Neural cell (in vitro differentiated cells): ENCODE measurements at regions not wholly inside any gene's neighbourhood (a gene's known extent, or its start where the extent isn't known, plus 50 kb on each side); places are given as distances from the start of the nearest gene placed in this dataset.

Source experiments
- H2AFZ ChIP-seq: fragments of 200-600, 300-800 bp; sonication (generic), shearing (Covaris generic); 2 replicates; pipeline ENCODE4 v1.6.0; 2014; ENCODE audit warnings: low read depth, mild to moderate bottlenecking, antibody characterized with exemption, low read length, moderate library complexity
- H3F3A ChIP-seq: fragments of 200-600 bp; shearing (Covaris generic); 2 replicates; pipeline ENCODE4 v1.6.1; 2016; ENCODE audit warnings: mild to moderate bottlenecking, moderate library complexity, mixed read lengths, antibody characterized with exemption, low read length; ENCODE audit not compliant: insufficient read depth, poor library complexity, severe bottlenecking
- H3K27ac ChIP-seq: fragments of 200-600, 300-800 bp; sonication (generic), shearing (Covaris generic); 2 replicates; pipeline ENCODE4 v1.5.1; 2014; ENCODE audit warnings: mild to moderate bottlenecking, low read length, moderate library complexity
- H3K27me3 ChIP-seq: fragments of 300-800, 200-600 bp; sonication (generic), shearing (Covaris generic); 2 replicates; pipeline ENCODE4 v1.6.0; 2014; ENCODE audit warnings: mild to moderate bottlenecking, low read depth, low read length, moderate library complexity; ENCODE audit not compliant: insufficient read depth
- H3K36me3 ChIP-seq: fragments of 300-800, 200-600 bp; sonication (generic), shearing (Covaris generic); 2 replicates; pipeline ENCODE4 v1.5.1; 2014; ENCODE audit warnings: mild to moderate bottlenecking, antibody characterized with exemption, low read length, moderate library complexity; ENCODE audit not compliant: insufficient read depth
- H3K4me2 ChIP-seq: fragments of 300-800, 200-600 bp; sonication (generic), shearing (Covaris generic); 2 replicates; pipeline ENCODE4 v1.6.0; 2014; ENCODE audit warnings: mild to moderate bottlenecking, low read length
- H3K4me3 ChIP-seq: fragments of 300-800, 200-600 bp; sonication (generic), shearing (Covaris generic); 2 replicates; pipeline ENCODE4 v1.5.1; 2014; ENCODE audit warnings: mild to moderate bottlenecking, low read length, moderate library complexity
- H3K79me2 ChIP-seq: fragments of 200-600 bp; shearing (Covaris generic); replicated peaks from 2 replicates; pipeline ENCODE4 v1.6.0; 2014; ENCODE audit warnings: mild to moderate bottlenecking, low read length, moderate library complexity; ENCODE audit not compliant: insufficient read depth
- H3K9ac ChIP-seq: fragments of 300-800, 200-600 bp; sonication (generic), shearing (Covaris generic); 2 replicates; pipeline ENCODE4 v1.6.1; 2016; ENCODE audit warnings: mild to moderate bottlenecking, low read length, mixed read lengths
- H3K9me2 ChIP-seq: fragments of 200-600 bp; shearing (Covaris generic); 2 replicates; pipeline ENCODE4 v1.6.1; 2016; ENCODE audit warnings: mild to moderate bottlenecking, low read length, mixed read lengths; ENCODE audit not compliant: insufficient read depth
- H3K9me3 ChIP-seq: fragments of 200-600, 300-800 bp; sonication (generic), shearing (Covaris generic); 2 replicates; pipeline ENCODE4 v1.6.1; 2016; ENCODE audit warnings: mild to moderate bottlenecking, mixed run types, low read length, moderate library complexity, mixed read lengths
- H4K20me1 ChIP-seq: fragments of 200-600 bp; shearing (Covaris generic); 2 replicates; pipeline ENCODE4 v1.6.1; 2016; ENCODE audit warnings: mild to moderate bottlenecking, mixed run types; ENCODE audit not compliant: insufficient read depth
- EP300 ChIP-seq: fragments of 450-650 bp; conservative IDR thresholded peaks from 2 replicates; pipeline ENCODE4 v1.6.1; 2014; ENCODE audit warnings: antibody characterized with exemption, mild to moderate bottlenecking, moderate library complexity; ENCODE audit not compliant: poor library complexity, severe bottlenecking
- EZH2 ChIP-seq: fragments of 200-600, 300-800 bp; shearing (Covaris generic), sonication (generic); IDR thresholded peaks from 2 replicates; pipeline ENCODE4 v1.6.1; 2014; ENCODE audit warnings: antibody characterized with exemption, low read length, borderline replicate concordance, mild to moderate bottlenecking; ENCODE audit not compliant: insufficient read depth, poor library complexity, severe bottlenecking
- MXI1 ChIP-seq: fragments of 450-650 bp; conservative IDR thresholded peaks from 2 replicates; pipeline ENCODE4 v1.6.1; 2014; ENCODE audit warnings: antibody characterized with exemption, mild to moderate bottlenecking; ENCODE audit not compliant: poor library complexity, severe bottlenecking
- POLR2AphosphoS5 ChIP-seq: IDR thresholded peaks from 2 replicates; pipeline ENCODE4 v1.6.1; 2012
- RAD21 ChIP-seq: fragments of 450-650 bp; conservative IDR thresholded peaks from 2 replicates; pipeline ENCODE4 v1.6.1; 2014; ENCODE audit warnings: antibody characterized with exemption, mild to moderate bottlenecking, moderate library complexity
- SMC3 ChIP-seq: fragments of 450-650 bp; conservative IDR thresholded peaks from 2 replicates; pipeline ENCODE4 v1.6.1; 2014; ENCODE audit warnings: antibody characterized with exemption, mild to moderate bottlenecking, moderate library complexity; ENCODE audit not compliant: poor library complexity
- TAF1 ChIP-seq: IDR thresholded peaks from 2 replicates; pipeline ENCODE4 v1.6.1; 2012; ENCODE audit warnings: low read depth
- TF ChIP-seq, protein P1 (sequence below): IDR thresholded peaks from 2 replicates; pipeline ENCODE4 v1.6.1; 2012; ENCODE audit warnings: borderline replicate concordance
- TF ChIP-seq, protein P2 (sequence below): fragments of 450-650 bp; IDR thresholded peaks from 2 replicates; pipeline ENCODE4 v1.5.1; 2014; ENCODE audit warnings: antibody characterized with exemption, mild to moderate bottlenecking, moderate library complexity; ENCODE audit not compliant: poor library complexity, severe bottlenecking

DNA sequence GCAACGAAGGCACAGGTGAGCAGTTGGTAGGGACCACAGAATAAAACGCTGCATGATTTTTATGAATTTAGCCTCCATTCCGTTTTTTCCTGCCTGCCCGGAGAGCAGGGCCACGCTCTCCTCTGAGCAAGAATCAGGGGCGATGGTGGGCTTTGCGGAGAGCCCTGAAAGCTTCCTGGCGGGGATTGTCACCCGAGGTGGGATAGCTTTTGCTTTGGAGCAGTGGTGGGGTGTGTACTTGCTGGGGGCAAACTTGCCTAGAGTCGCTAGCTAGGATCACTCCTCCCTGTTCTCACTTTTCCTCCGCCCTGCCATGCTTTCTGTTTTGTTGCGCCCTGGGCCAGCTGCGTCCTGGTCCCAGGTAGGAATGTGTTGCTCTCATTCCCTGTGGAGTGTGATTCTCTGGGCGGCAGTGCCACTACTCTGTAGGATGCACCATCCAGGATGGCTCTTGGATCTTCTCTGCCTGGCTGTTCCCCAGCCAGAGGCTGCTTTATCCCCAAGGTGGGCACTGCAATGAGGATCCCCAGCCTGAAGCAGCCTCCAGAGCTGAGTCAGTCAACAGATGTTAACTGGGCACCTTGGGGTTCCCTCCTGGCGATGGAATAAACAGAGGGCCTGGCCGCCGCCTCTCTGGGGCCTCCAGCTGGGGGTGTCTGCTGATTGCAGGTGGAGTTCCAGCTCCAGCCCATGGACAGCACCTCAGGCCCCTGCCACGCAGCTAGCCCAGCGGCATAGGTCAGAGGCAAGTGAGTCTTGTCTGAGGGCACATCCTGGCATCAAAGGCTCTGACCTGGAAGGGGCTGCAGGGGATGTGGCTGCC is 360.9 kb upstream of the TNRC6C start:
- H3K79me2 ChIP-seq: no peaks in the 10 kb centered on the region
- no peaks in the 10 kb centered on the region for H3F3A ChIP-seq
- no peak overlapping the region for H3K9ac ChIP-seq
- H2AFZ ChIP-seq: no peak overlapping the region
- no peaks in the 10 kb centered on the region for H4K20me1 ChIP-seq
- no peaks in the 10 kb centered on the region for H3K27me3 ChIP-seq
- no peaks in the 10 kb centered on the region for H3K9me2 ChIP-seq
- no peak overlapping the region for H3K27ac ChIP-seq
- no peak overlapping the region for H3K4me2 ChIP-seq
- no peak overlapping the region for H3K4me3 ChIP-seq
- H3K36me3 ChIP-seq: no peaks in the 10 kb centered on the region
- TF ChIP-seq SMC3: no peak
- TF ChIP-seq EP300: no peak
- TF ChIP-seq TAF1: no peak
- TF ChIP-seq MXI1: no peak
- no peak for TF ChIP-seq POLR2AphosphoS5
- TF ChIP-seq, protein P1, sequence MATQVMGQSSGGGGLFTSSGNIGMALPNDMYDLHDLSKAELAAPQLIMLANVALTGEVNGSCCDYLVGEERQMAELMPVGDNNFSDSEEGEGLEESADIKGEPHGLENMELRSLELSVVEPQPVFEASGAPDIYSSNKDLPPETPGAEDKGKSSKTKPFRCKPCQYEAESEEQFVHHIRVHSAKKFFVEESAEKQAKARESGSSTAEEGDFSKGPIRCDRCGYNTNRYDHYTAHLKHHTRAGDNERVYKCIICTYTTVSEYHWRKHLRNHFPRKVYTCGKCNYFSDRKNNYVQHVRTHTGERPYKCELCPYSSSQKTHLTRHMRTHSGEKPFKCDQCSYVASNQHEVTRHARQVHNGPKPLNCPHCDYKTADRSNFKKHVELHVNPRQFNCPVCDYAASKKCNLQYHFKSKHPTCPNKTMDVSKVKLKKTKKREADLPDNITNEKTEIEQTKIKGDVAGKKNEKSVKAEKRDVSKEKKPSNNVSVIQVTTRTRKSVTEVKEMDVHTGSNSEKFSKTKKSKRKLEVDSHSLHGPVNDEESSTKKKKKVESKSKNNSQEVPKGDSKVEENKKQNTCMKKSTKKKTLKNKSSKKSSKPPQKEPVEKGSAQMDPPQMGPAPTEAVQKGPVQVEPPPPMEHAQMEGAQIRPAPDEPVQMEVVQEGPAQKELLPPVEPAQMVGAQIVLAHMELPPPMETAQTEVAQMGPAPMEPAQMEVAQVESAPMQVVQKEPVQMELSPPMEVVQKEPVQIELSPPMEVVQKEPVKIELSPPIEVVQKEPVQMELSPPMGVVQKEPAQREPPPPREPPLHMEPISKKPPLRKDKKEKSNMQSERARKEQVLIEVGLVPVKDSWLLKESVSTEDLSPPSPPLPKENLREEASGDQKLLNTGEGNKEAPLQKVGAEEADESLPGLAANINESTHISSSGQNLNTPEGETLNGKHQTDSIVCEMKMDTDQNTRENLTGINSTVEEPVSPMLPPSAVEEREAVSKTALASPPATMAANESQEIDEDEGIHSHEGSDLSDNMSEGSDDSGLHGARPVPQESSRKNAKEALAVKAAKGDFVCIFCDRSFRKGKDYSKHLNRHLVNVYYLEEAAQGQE: no peak
- no peak for TF ChIP-seq EZH2
- H3K9me3 ChIP-seq: no peaks in the 10 kb centered on the region

DNA sequence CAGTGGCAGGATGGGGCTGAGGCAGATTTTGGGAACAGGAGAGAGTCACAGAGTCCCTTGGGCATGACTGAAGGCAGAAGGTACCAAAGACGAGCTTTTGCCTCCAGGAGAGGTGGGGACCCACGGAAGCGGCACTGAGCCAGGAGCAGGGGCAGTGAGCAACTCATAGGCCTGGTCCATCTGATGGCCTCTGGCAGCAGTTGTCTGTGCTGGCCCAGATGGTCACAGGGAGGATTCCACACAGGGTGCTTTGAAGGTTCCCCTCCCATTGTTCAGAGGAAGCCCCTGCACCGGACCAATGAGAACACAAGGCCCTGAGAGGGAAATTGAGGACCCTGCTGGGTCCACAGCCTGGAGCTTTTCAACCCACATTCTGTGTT is 360.3 kb upstream of the TNRC6C start:
- no peak overlapping the region for H3K4me2 ChIP-seq
- TF ChIP-seq, protein P2, sequence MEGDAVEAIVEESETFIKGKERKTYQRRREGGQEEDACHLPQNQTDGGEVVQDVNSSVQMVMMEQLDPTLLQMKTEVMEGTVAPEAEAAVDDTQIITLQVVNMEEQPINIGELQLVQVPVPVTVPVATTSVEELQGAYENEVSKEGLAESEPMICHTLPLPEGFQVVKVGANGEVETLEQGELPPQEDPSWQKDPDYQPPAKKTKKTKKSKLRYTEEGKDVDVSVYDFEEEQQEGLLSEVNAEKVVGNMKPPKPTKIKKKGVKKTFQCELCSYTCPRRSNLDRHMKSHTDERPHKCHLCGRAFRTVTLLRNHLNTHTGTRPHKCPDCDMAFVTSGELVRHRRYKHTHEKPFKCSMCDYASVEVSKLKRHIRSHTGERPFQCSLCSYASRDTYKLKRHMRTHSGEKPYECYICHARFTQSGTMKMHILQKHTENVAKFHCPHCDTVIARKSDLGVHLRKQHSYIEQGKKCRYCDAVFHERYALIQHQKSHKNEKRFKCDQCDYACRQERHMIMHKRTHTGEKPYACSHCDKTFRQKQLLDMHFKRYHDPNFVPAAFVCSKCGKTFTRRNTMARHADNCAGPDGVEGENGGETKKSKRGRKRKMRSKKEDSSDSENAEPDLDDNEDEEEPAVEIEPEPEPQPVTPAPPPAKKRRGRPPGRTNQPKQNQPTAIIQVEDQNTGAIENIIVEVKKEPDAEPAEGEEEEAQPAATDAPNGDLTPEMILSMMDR: no peak
- TF ChIP-seq, protein P1: no peak
- TF ChIP-seq TAF1: no peak
- no peak for TF ChIP-seq EP300
- no peak for TF ChIP-seq MXI1
- TF ChIP-seq RAD21: no peak
- no peak for TF ChIP-seq EZH2
- no peaks in the 10 kb centered on the region for H4K20me1 ChIP-seq
- no peak overlapping the region for H3K4me3 ChIP-seq
- no peaks in the 10 kb centered on the region for H3F3A ChIP-seq
- no peaks in the 10 kb centered on the region for H3K36me3 ChIP-seq
- H3K27ac ChIP-seq: no peak overlapping the region
- no peaks in the 10 kb centered on the region for H3K27me3 ChIP-seq
- no peaks in the 10 kb centered on the region for H3K9me2 ChIP-seq
- no peak overlapping the region for H2AFZ ChIP-seq
- H3K9ac ChIP-seq: no peak overlapping the region
- H3K9me3 ChIP-seq: no peaks in the 10 kb centered on the region
- no peaks in the 10 kb centered on the region for H3K79me2 ChIP-seq
